CD14-positive monocyte (primary cell): ENCODE measurements at regions not wholly inside any gene's neighbourhood (a gene's known extent, or its start where the extent isn't known, plus 50 kb on each side); places are given as distances from the start of the nearest gene placed in this dataset.

ENCODE experiments used
- DNase-seq, 3 donors: peaks; one replicate each; pipeline ENCODE4 v3.0.0-alpha.2; 2011 to 2022
- H2AFZ ChIP-seq: 2 replicates; pipeline ENCODE4 v1.6.0; 2012; ENCODE audit warnings: mild to moderate bottlenecking, low read depth, low read length, inconsistent platforms; ENCODE audit not compliant: insufficient read depth, poor library complexity, severe bottlenecking
- H3K27ac ChIP-seq, 2 donors: 1 replicate in 1 of 2; 2 replicates in 1 of 2; pipeline ENCODE4 v1.5.1; 2012 to 2013; ENCODE audit warnings: low read length in 2 of 2, control low read depth in 1 of 2, inconsistent platforms in 1 of 2, low read depth in 1 of 2, mild to moderate bottlenecking in 1 of 2
- H3K27me3 ChIP-seq, 2 donors: one replicate each; pipeline versions ENCODE4 v1.6.0 to v1.6.1; 2011 to 2013; ENCODE audit warnings: low read length in 2 of 2; ENCODE audit not compliant: control insufficient read depth in 2 of 2, insufficient read depth in 2 of 2
- H3K36me3 ChIP-seq, 2 donors: replicated peaks in 1 of 2; 1 replicate in 1 of 2; 2 replicates in 1 of 2; pipeline versions ENCODE4 v1.5.1 to v1.6.1; 2012 to 2013; ENCODE audit warnings: low read length in 2 of 2, control low read depth in 1 of 2, inconsistent platforms in 1 of 2, mild to moderate bottlenecking in 1 of 2; ENCODE audit not compliant: insufficient read depth in 2 of 2, control insufficient read depth in 1 of 2
- H3K4me1 ChIP-seq, 2 donors: 1 replicate in 1 of 2; 2 replicates in 1 of 2; pipeline versions ENCODE4 v1.5.1 to v1.6.1; 2012 to 2013; ENCODE audit warnings: low read length in 2 of 2, control low read depth in 1 of 2, inconsistent platforms in 1 of 2, mild to moderate bottlenecking in 1 of 2, moderate library complexity in 1 of 2; ENCODE audit not compliant: insufficient read depth in 2 of 2, control insufficient read depth in 1 of 2
- H3K4me2 ChIP-seq: replicated peaks from 2 replicates; pipeline ENCODE3; 2012; ENCODE audit warnings: low read length, moderate library complexity, mild to moderate bottlenecking; ENCODE audit not compliant: poor library complexity, severe bottlenecking; ENCODE audit errors: extremely low read depth
- H3K4me3 ChIP-seq, 3 experiments: fragments of 200-600 bp in 1 of 3; sonication (generic) in 1 of 3; replicated peaks in 1 of 3; 1 replicate in 2 of 3; 2 replicates in 1 of 3; pipeline ENCODE4 v1.5.1; 2011 to 2013; ENCODE audit warnings: low read length in 3 of 3, mild to moderate bottlenecking in 3 of 3, control low read depth in 2 of 3, low read depth in 2 of 3, inconsistent platforms in 1 of 3, moderate library complexity in 1 of 3
- H3K79me2 ChIP-seq: 2 replicates; pipeline ENCODE4 v1.6.0; 2012; ENCODE audit warnings: mild to moderate bottlenecking, control low read depth, inconsistent platforms, low read length, moderate library complexity; ENCODE audit not compliant: insufficient read depth
- H3K9ac ChIP-seq: 2 replicates; pipeline ENCODE4 v1.6.0; 2017; ENCODE audit warnings: low read length, mild to moderate bottlenecking; ENCODE audit not compliant: insufficient read depth, poor library complexity, severe bottlenecking
- H3K9me3 ChIP-seq, 2 donors: replicated peaks in 1 of 2; 1 replicate in 1 of 2; 2 replicates in 1 of 2; pipeline versions ENCODE4 v1.5.1 to v1.6.1; 2012 to 2013; ENCODE audit warnings: low read length in 2 of 2, control low read depth in 1 of 2; ENCODE audit not compliant: control insufficient read depth in 1 of 2, insufficient read depth in 1 of 2
- H4K20me1 ChIP-seq: 2 replicates; pipeline ENCODE4 v1.6.0; 2012; ENCODE audit warnings: mild to moderate bottlenecking, low read length, control low read depth, moderate library complexity; ENCODE audit not compliant: insufficient read depth
- H3K27ac Mint-ChIP-seq, 7 donors: one replicate each; pipeline ENCODE4 v1.8.0; 2020; ENCODE audit warnings: mild to moderate bottlenecking in 7 of 7, mixed read lengths in 7 of 7, moderate library complexity in 6 of 7, inconsistent platforms in 2 of 7
- H3K27me3 Mint-ChIP-seq, 3 donors: one replicate each; pipeline ENCODE4 v1.8.0; 2021 to 2022; ENCODE audit warnings: low read depth in 3 of 3, mild to moderate bottlenecking in 3 of 3, mixed read lengths in 3 of 3, moderate library complexity in 3 of 3, inconsistent platforms in 1 of 3
- H3K36me3 Mint-ChIP-seq, 2 donors: one replicate each; pipeline ENCODE4 v1.8.0; 2020; ENCODE audit warnings: mixed read lengths in 2 of 2, inconsistent platforms in 1 of 2, mild to moderate bottlenecking in 1 of 2
- H3K4me1 Mint-ChIP-seq: one replicate; pipeline ENCODE4 v1.8.0; 2020; ENCODE audit warnings: mild to moderate bottlenecking, mixed read lengths
- H3K4me3 Mint-ChIP-seq, 2 donors: one replicate each; pipeline ENCODE4 v1.8.0; 2020; ENCODE audit warnings: mild to moderate bottlenecking in 2 of 2, mixed read lengths in 2 of 2, moderate library complexity in 1 of 2
- H3K9me3 Mint-ChIP-seq, 7 donors: one replicate each; pipeline ENCODE4 v1.8.0; 2020 to 2022; ENCODE audit warnings: mixed read lengths in 7 of 7, mild to moderate bottlenecking in 6 of 7, moderate library complexity in 6 of 7, inconsistent platforms in 2 of 7
- CTCF ChIP-seq: fragments of 200-600 bp; IDR thresholded peaks from one replicate; pipeline ENCODE4 v1.8.0; 2022; ENCODE audit warnings: antibody characterized with exemption, mild to moderate bottlenecking
- WGBS: methylation state at CpG from one replicate; pipeline ENCODE4 v1.1.5; 2013; ENCODE audit warnings: missing lambda C conversion rate; ENCODE audit not compliant: insufficient coverage; 5-methylcytosine and 5-hydroxymethylcytosine counted together
- intact Hi-C, 2 donors: fragments of 100-400 bp; cut with micrococcal nuclease; formaldehyde crosslinking; loops; one replicate each; pipeline versions ENCODE4 v1.15.0 to v1.15.1; 2023

- no peaks in the 10 kb centered on the region for H3K4me1 Mint-ChIP-seq
- H3K9me3 Mint-ChIP-seq, result peaks cover 0 to 9% (median 4%) of the 10 kb centered on the region in 7 donors
- H3K4me3 ChIP-seq, result no peak overlapping the region
- H3K4me2 ChIP-seq, result no peak overlapping the region
- H3K27me3 Mint-ChIP-seq, result peaks cover 0 to 3% (median 0%) of the 10 kb centered on the region in 3 donors
- no peak overlapping the region for H3K4me3 Mint-ChIP-seq
- no peaks in the 10 kb centered on the region for H3K79me2 ChIP-seq
- intact Hi-C loops, result no loop called here
- H3K36me3 Mint-ChIP-seq, result no peaks in the 10 kb centered on the region
- H3K4me1 ChIP-seq, result no peaks in the 10 kb centered on the region
- TF ChIP-seq CTCF, result no peak
- no peaks in the 10 kb centered on the region for H4K20me1 ChIP-seq
- no peak overlapping the region for H3K9ac ChIP-seq
- WGBS, result 89% methylated on average over 4 of the region's 7 CpGs
- DNase-seq, result no peak
- H2AFZ ChIP-seq, result no peak overlapping the region
- no peak overlapping the region for H3K27ac ChIP-seq
- no peaks in the 10 kb centered on the region for H3K36me3 ChIP-seq
- H3K9me3 ChIP-seq, result peaks cover 0 to 4% of the 10 kb centered on the region in 2 donors
- H3K27ac Mint-ChIP-seq, result no peak overlapping the region
- no peaks in the 10 kb centered on the region for H3K27me3 ChIP-seq
Measured at GRCh38 chr17:71866095-71866494, 254.7 kb upstream of the SOX9 start.

GRCh38 chr17:71869293-71869692, 251.5 kb upstream of the SOX9 start:
- H3K4me1 Mint-ChIP-seq, result no peaks in the 10 kb centered on the region
- no peak overlapping the region for H3K27ac Mint-ChIP-seq
- Histone ChIP-seq H3K36me3 (no peaks in the 10 kb centered on the region), H3K27me3 (no peaks in the 10 kb centered on the region), H3K9ac (no peak overlapping the region), H3K27ac (no peak overlapping the region), H3K4me3 (no peak overlapping the region), H3K4me1 (no peaks in the 10 kb centered on the region), H3K79me2 (no peaks in the 10 kb centered on the region), H3K9me3 (peaks cover 0 to 3% of the 10 kb centered on the region in 2 donors), H3K4me2 (no peak overlapping the region), H4K20me1 (no peaks in the 10 kb centered on the region), H2AFZ (no peak overlapping the region)
- 100% methylated on average over 1 of the region's 4 CpGs for WGBS
- no peaks in the 10 kb centered on the region for H3K36me3 Mint-ChIP-seq
- H3K27me3 Mint-ChIP-seq, result no peaks in the 10 kb centered on the region
- intact Hi-C loops, result no loop called here
- no peak overlapping the region for H3K4me3 Mint-ChIP-seq
- peaks cover 0 to 6% (median 3%) of the 10 kb centered on the region in 7 donors for H3K9me3 Mint-ChIP-seq
- no peak for DNase-seq
- no peak for TF ChIP-seq CTCF
